HG03521 (cell line): ENCODE measurements at regions not wholly inside any gene's neighbourhood (a gene's known extent, or its start where the extent isn't known, plus 50 kb on each side); places are given as distances from the start of the nearest gene placed in this dataset.
A peak's percentile ranks its signal among the peaks of the same experiment; 100 is the strongest.

Experiments used
- ATAC-seq: cut with Tn5 transposase; IDR thresholded peaks from one replicate; pipeline ENCODE4 v1.9.1; 2021; ENCODE audit warnings: mild to moderate bottlenecking, moderate library complexity; ENCODE audit not compliant: unreplicated experiment

- no peak for ATAC-seq
Measured at GRCh38 chr2:234438305-234438977, 58.4 kb downstream of the ARL4C start.

GRCh38 chr2:234437642-234438304 is 59.1 kb downstream of the ARL4C start:
- ATAC-seq, result no peak

GRCh38 chr2:234436482-234436837 is 60.4 kb downstream of the ARL4C start:
- ATAC-seq, result no peak

GRCh38 chr2:234435836-234436481 is 60.9 kb downstream of the ARL4C start:
- ATAC-seq, result no peak

GRCh38 chr2:234433201-234433600 is 63.7 kb downstream of the ARL4C start:
- ATAC-seq, result no peak

- ATAC-seq, result no peak
Measured at GRCh38 chr2:234430871-234431270, 66.0 kb downstream of the ARL4C start.

GRCh38 chr2:234429265-234429664 is 67.6 kb downstream of the ARL4C start:
- ATAC-seq, result no peak

- no peak for ATAC-seq
Measured at GRCh38 chr2:234427081-234428061, 69.5 kb downstream of the ARL4C start.

- ATAC-seq, result no peak
Measured at GRCh38 chr2:234426616-234427015, 70.3 kb downstream of the ARL4C start.

- ATAC-seq, result peak; percentile 70
Measured at GRCh38 chr2:234425639-234426603, 71.0 kb downstream of the ARL4C start.

- ATAC-seq, result no peak
Measured at GRCh38 chr2:234423884-234424283, 73.0 kb downstream of the ARL4C start.

- ATAC-seq, result no peak
Measured at GRCh38 chr2:234422981-234423431, 73.9 kb downstream of the ARL4C start.

- no peak for ATAC-seq
Measured at GRCh38 chr2:234422273-234422732, 74.6 kb downstream of the ARL4C start.

- no peak for ATAC-seq
Measured at GRCh38 chr2:234420408-234420807, 76.5 kb downstream of the ARL4C start.

- ATAC-seq, result no peak
Measured at GRCh38 chr2:234419726-234420125, 77.2 kb downstream of the ARL4C start.

GRCh38 chr2:234415706-234416105 is 81.2 kb downstream of the ARL4C start:
- no peak for ATAC-seq

GRCh38 chr2:234414596-234414995 is 82.3 kb downstream of the ARL4C start:
- ATAC-seq, result no peak

- ATAC-seq, result no peak
Measured at GRCh38 chr2:234412726-234413125, 84.2 kb downstream of the ARL4C start.

- ATAC-seq, result peak; percentile 95
Measured at GRCh38 chr2:234411793-234412192, 85.1 kb downstream of the ARL4C start.

GRCh38 chr2:234410526-234410925 is 86.4 kb downstream of the ARL4C start:
- ATAC-seq, result no peak
